ENCODE measurements at regions not wholly inside any gene's neighbourhood (a gene's known extent, or its start where the extent isn't known, plus 50 kb on each side); places are given as distances from the start of the nearest gene placed in this dataset.

GRCh38 chr2:88866756-88867155, 175.3 kb downstream of the RPIA start:
- TF ChIP-seq CTCF (IDR thresholded peaks at IDR 0.05): no peak
- TF ChIP-seq POLR2A (IDR thresholded peaks at IDR 0.05): no peak
